Gastroesophageal sphincter (tissue), 3 donors: ENCODE measurements at regions not wholly inside any gene's neighbourhood (a gene's known extent, or its start where the extent isn't known, plus 50 kb on each side); places are given as distances from the start of the nearest gene placed in this dataset.

Source experiments
- POLR2A ChIP-seq, 2 donors: fragments of 450-650 bp; IDR thresholded peaks; one replicate each; pipeline ENCODE4 v1.6.1; 2017; ENCODE audit warnings: antibody characterized with exemption in 2 of 2, mild to moderate bottlenecking in 2 of 2, moderate library complexity in 1 of 2
- POLR2AphosphoS5 ChIP-seq: sonication (generic); formaldehyde crosslinking; IDR thresholded peaks from one replicate; pipeline ENCODE4 v1.6.1; 2017; ENCODE audit warnings: antibody characterized with exemption
- TF ChIP-seq, protein P1 (sequence below), 4 experiments: fragments of 200-600 bp in 2 of 4; fragments of 450-650 bp in 2 of 4; sonication (generic) in 1 of 4; IDR thresholded peaks; one replicate each; pipeline ENCODE4 v1.5.1; 2017 to 2019; ENCODE audit warnings: antibody characterized with exemption in 4 of 4, mild to moderate bottlenecking in 2 of 4, moderate library complexity in 2 of 4

DNA sequence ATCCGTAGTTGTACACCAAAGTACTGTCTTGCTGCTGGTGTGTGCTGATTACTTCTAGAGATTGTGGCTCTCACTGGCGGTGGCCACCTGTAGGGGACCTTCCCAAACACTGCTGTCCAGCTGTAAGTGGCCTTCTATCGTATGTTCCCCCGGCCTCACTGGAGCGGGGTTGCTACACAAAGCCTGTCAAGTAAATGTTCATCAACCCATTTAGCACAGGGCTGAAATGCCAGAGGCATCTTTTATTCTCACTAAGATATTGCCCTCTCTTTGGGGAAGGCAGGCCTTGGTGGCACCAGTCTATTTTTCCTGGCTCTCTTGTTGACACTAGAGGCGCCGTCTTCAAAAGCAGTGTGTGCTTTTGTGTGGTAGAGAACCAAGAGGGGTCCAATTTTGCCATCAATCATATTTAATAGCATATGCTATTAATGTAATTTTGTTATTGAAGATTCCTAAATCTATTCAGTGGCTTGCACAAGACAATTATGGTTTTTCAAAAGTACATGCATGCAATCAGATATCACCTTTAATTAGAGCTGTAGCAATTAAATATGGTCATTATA, 514.4 kb upstream of the SALL1 start:
- TF ChIP-seq, protein P1, sequence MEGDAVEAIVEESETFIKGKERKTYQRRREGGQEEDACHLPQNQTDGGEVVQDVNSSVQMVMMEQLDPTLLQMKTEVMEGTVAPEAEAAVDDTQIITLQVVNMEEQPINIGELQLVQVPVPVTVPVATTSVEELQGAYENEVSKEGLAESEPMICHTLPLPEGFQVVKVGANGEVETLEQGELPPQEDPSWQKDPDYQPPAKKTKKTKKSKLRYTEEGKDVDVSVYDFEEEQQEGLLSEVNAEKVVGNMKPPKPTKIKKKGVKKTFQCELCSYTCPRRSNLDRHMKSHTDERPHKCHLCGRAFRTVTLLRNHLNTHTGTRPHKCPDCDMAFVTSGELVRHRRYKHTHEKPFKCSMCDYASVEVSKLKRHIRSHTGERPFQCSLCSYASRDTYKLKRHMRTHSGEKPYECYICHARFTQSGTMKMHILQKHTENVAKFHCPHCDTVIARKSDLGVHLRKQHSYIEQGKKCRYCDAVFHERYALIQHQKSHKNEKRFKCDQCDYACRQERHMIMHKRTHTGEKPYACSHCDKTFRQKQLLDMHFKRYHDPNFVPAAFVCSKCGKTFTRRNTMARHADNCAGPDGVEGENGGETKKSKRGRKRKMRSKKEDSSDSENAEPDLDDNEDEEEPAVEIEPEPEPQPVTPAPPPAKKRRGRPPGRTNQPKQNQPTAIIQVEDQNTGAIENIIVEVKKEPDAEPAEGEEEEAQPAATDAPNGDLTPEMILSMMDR (IDR thresholded peaks at IDR 0.05): no peak
- TF ChIP-seq POLR2A (IDR thresholded peaks at IDR 0.05) (no peak), POLR2AphosphoS5 (no peak)
